Muscle layer of colon (tissue), 2 donors: ENCODE measurements at regions not wholly inside any gene's neighbourhood (a gene's known extent, or its start where the extent isn't known, plus 50 kb on each side); places are given as distances from the start of the nearest gene placed in this dataset.

Experiments
- H3K27ac ChIP-seq: one replicate; pipeline ENCODE4 v1.7.0; 2013; ENCODE audit warnings: low read depth, mild to moderate bottlenecking, low read length, moderate library complexity
- H3K27me3 ChIP-seq, 2 donors: one replicate each; pipeline ENCODE4 v1.7.0; 2013; ENCODE audit warnings: low read length in 2 of 2, mild to moderate bottlenecking in 2 of 2; ENCODE audit not compliant: insufficient read depth in 2 of 2, control insufficient read depth in 1 of 2
- H3K36me3 ChIP-seq: one replicate; pipeline ENCODE4 v1.7.0; 2013; ENCODE audit warnings: mild to moderate bottlenecking, low read length; ENCODE audit not compliant: insufficient read depth
- H3K4me1 ChIP-seq: one replicate; pipeline ENCODE4 v1.7.0; 2013; ENCODE audit warnings: mild to moderate bottlenecking, low read length; ENCODE audit not compliant: insufficient read depth
- H3K4me3 ChIP-seq, 2 donors: one replicate each; pipeline ENCODE4 v1.7.0; 2013; ENCODE audit warnings: low read length in 2 of 2, low read depth in 1 of 2, mild to moderate bottlenecking in 1 of 2, moderate library complexity in 1 of 2
- H3K9ac ChIP-seq: one replicate; pipeline ENCODE4 v1.7.0; 2013; ENCODE audit warnings: low read length
- H3K9me3 ChIP-seq: one replicate; pipeline ENCODE4 v1.7.0; 2013; ENCODE audit warnings: mild to moderate bottlenecking, low read length
- donor health status: abdominal sarcoma.
- donor health status: Adenocarcinoma of cecum.

GRCh38 chr20:54879393-54879792 is 404.0 kb downstream of the DOK5 start:
- H3K27ac ChIP-seq, result no peak overlapping the region
- H3K9me3 ChIP-seq, result no peaks in the 10 kb centered on the region
- H3K4me3 ChIP-seq, result no peak overlapping the region
- no peak overlapping the region for H3K9ac ChIP-seq
- no peaks in the 10 kb centered on the region for H3K4me1 ChIP-seq
- H3K36me3 ChIP-seq, result no peaks in the 10 kb centered on the region
- no peaks in the 10 kb centered on the region for H3K27me3 ChIP-seq

GRCh38 chr20:54875307-54875706 is 399.9 kb downstream of the DOK5 start:
- Histone ChIP-seq H3K27ac (no peak overlapping the region), H3K9ac (no peak overlapping the region), H3K27me3 (no peaks in the 10 kb centered on the region), H3K4me3 (no peak overlapping the region), H3K9me3 (no peaks in the 10 kb centered on the region), H3K4me1 (no peaks in the 10 kb centered on the region), H3K36me3 (no peaks in the 10 kb centered on the region)

GRCh38 chr20:54874718-54875117 is 399.3 kb downstream of the DOK5 start:
- H3K4me1 ChIP-seq, result no peaks in the 10 kb centered on the region
- no peak overlapping the region for H3K27ac ChIP-seq
- H3K9me3 ChIP-seq, result no peaks in the 10 kb centered on the region
- no peaks in the 10 kb centered on the region for H3K36me3 ChIP-seq
- no peak overlapping the region for H3K9ac ChIP-seq
- no peak overlapping the region for H3K4me3 ChIP-seq
- no peaks in the 10 kb centered on the region for H3K27me3 ChIP-seq

GRCh38 chr20:54872440-54872839 is 397.0 kb downstream of the DOK5 start:
- H3K9me3 ChIP-seq, result no peaks in the 10 kb centered on the region
- no peaks in the 10 kb centered on the region for H3K27me3 ChIP-seq
- no peak overlapping the region for H3K9ac ChIP-seq
- no peaks in the 10 kb centered on the region for H3K36me3 ChIP-seq
- H3K4me3 ChIP-seq, result no peak overlapping the region
- no peaks in the 10 kb centered on the region for H3K4me1 ChIP-seq
- H3K27ac ChIP-seq, result no peak overlapping the region

- Histone ChIP-seq H3K9me3 (no peaks in the 10 kb centered on the region), H3K9ac (no peak overlapping the region), H3K36me3 (no peaks in the 10 kb centered on the region), H3K27me3 (no peaks in the 10 kb centered on the region), H3K27ac (no peak overlapping the region), H3K4me1 (no peaks in the 10 kb centered on the region), H3K4me3 (no peak overlapping the region)
These were observed 394.4 kb downstream of the DOK5 start for GRCh38 chr20:54869765-54870164.

- Histone ChIP-seq H3K9ac (no peak overlapping the region), H3K4me3 (no peak overlapping the region), H3K27ac (no peak overlapping the region), H3K36me3 (no peaks in the 10 kb centered on the region), H3K27me3 (no peaks in the 10 kb centered on the region), H3K9me3 (no peaks in the 10 kb centered on the region), H3K4me1 (no peaks in the 10 kb centered on the region)
These were observed 389.9 kb downstream of the DOK5 start for GRCh38 chr20:54865273-54865672.

GRCh38 chr20:54860716-54861115 is 385.3 kb downstream of the DOK5 start:
- Histone ChIP-seq H3K9ac (no peak overlapping the region), H3K27ac (no peak overlapping the region), H3K4me1 (no peaks in the 10 kb centered on the region), H3K36me3 (no peaks in the 10 kb centered on the region), H3K27me3 (no peaks in the 10 kb centered on the region), H3K9me3 (no peaks in the 10 kb centered on the region), H3K4me3 (no peak overlapping the region)

GRCh38 chr20:54856202-54856601 is 380.8 kb downstream of the DOK5 start:
- Histone ChIP-seq H3K36me3 (no peaks in the 10 kb centered on the region), H3K4me3 (no peak overlapping the region), H3K27me3 (no peaks in the 10 kb centered on the region), H3K4me1 (no peaks in the 10 kb centered on the region), H3K27ac (no peak overlapping the region), H3K9ac (no peak overlapping the region), H3K9me3 (no peaks in the 10 kb centered on the region)

- H3K4me3 ChIP-seq, result no peak overlapping the region
- H3K9me3 ChIP-seq, result no peaks in the 10 kb centered on the region
- no peak overlapping the region for H3K9ac ChIP-seq
- no peak overlapping the region for H3K27ac ChIP-seq
- H3K36me3 ChIP-seq, result no peaks in the 10 kb centered on the region
- H3K27me3 ChIP-seq, result no peaks in the 10 kb centered on the region
- no peaks in the 10 kb centered on the region for H3K4me1 ChIP-seq
These were observed 374.3 kb downstream of the DOK5 start for GRCh38 chr20:54849741-54850140.

- Histone ChIP-seq H3K27me3 (no peaks in the 10 kb centered on the region), H3K27ac (no peak overlapping the region), H3K36me3 (no peaks in the 10 kb centered on the region), H3K9me3 (no peaks in the 10 kb centered on the region), H3K4me1 (no peaks in the 10 kb centered on the region), H3K9ac (no peak overlapping the region), H3K4me3 (no peak overlapping the region)
These were observed 373.7 kb downstream of the DOK5 start for GRCh38 chr20:54848984-54849538.

- no peak overlapping the region for H3K9ac ChIP-seq
- H3K4me3 ChIP-seq, result no peak overlapping the region
- H3K9me3 ChIP-seq, result no peaks in the 10 kb centered on the region
- H3K36me3 ChIP-seq, result no peaks in the 10 kb centered on the region
- H3K4me1 ChIP-seq, result no peaks in the 10 kb centered on the region
- no peak overlapping the region for H3K27ac ChIP-seq
- H3K27me3 ChIP-seq, result no peaks in the 10 kb centered on the region
These were observed 372.9 kb downstream of the DOK5 start for GRCh38 chr20:54848262-54848661.

- H3K9me3 ChIP-seq, result no peaks in the 10 kb centered on the region
- no peak overlapping the region for H3K4me3 ChIP-seq
- H3K4me1 ChIP-seq, result no peaks in the 10 kb centered on the region
- no peaks in the 10 kb centered on the region for H3K27me3 ChIP-seq
- H3K9ac ChIP-seq, result no peak overlapping the region
- H3K36me3 ChIP-seq, result no peaks in the 10 kb centered on the region
- H3K27ac ChIP-seq, result no peak overlapping the region
These were observed 371.6 kb downstream of the DOK5 start for GRCh38 chr20:54846948-54847347.
